ENCODE measurements at regions not wholly inside any gene's neighbourhood (a gene's known extent, or its start where the extent isn't known, plus 50 kb on each side); places are given as distances from the start of the nearest gene placed in this dataset.

GRCh38 chr6:81293896-81294295, 458.6 kb downstream of the TENT5A start:
- Histone ChIP-seq H3K9me3 (ENCODE audit: control insufficient read depth in 4 of 4, low read length in 3 of 4) (no peaks in the 10 kb centered on the region), H3K9ac (ENCODE audit: low read depth in 1 of 2, low read length in 2 of 2) (no peak overlapping the region), H3K27me3 (ENCODE audit: control insufficient read depth in 4 of 4, insufficient read depth in 4 of 4, low read length in 3 of 4) (no peaks in the 10 kb centered on the region), H3K27ac (ENCODE audit: low read depth in 1 of 2, low read length in 2 of 2) (no peak overlapping the region), H3K36me3 (ENCODE audit: control insufficient read depth in 4 of 4, insufficient read depth in 3 of 4, low read depth in 1 of 4, low read length in 3 of 4) (no peaks in the 10 kb centered on the region), H3K4me3 (ENCODE audit: low read depth in 1 of 3, low read length in 3 of 3) (no peak overlapping the region), H3K4me1 (ENCODE audit: control insufficient read depth in 4 of 4, insufficient read depth in 4 of 4, low read length in 3 of 4) (no peaks in the 10 kb centered on the region)
- WGBS = 87% methylated on average over 2 of the region's 2 CpGs
- TF ChIP-seq JUND (IDR thresholded peaks at IDR 0.05) (no peak), RXRA (IDR thresholded peaks at IDR 0.05) (no peak), FOXA2 (IDR thresholded peaks at IDR 0.05) (no peak), NR2F2 (IDR thresholded peaks at IDR 0.05) (no peak), FOXA1 (IDR thresholded peaks at IDR 0.05) (no peak), YY1 (IDR thresholded peaks at IDR 0.05) (no peak), ATF3 (IDR thresholded peaks at IDR 0.05) (no peak), HNF4G (IDR thresholded peaks at IDR 0.05) (no peak), MAX (IDR thresholded peaks at IDR 0.05) (no peak), EGR1 (IDR thresholded peaks at IDR 0.05; ENCODE audit: low read depth in 2 of 2) (no peak), ZBTB33 (IDR thresholded peaks at IDR 0.05) (no peak), GABPA (IDR thresholded peaks at IDR 0.05 in 1 of 2, conservative IDR thresholded peaks at IDR 0.05 in 1 of 2) (no peak), SP1 (IDR thresholded peaks at IDR 0.05) (no peak)
- no peak for DNase-seq (ENCODE audit: low spot score)

GRCh38 chr6:81289229-81289628, 463.3 kb downstream of the TENT5A start:
- Histone ChIP-seq H3K4me1 (ENCODE audit: control insufficient read depth in 4 of 4, insufficient read depth in 4 of 4, low read length in 3 of 4) (no peaks in the 10 kb centered on the region), H3K4me3 (ENCODE audit: low read depth in 1 of 3, low read length in 3 of 3) (no peak overlapping the region), H3K9me3 (ENCODE audit: control insufficient read depth in 4 of 4, low read length in 3 of 4) (no peaks in the 10 kb centered on the region), H3K36me3 (ENCODE audit: control insufficient read depth in 4 of 4, insufficient read depth in 3 of 4, low read depth in 1 of 4, low read length in 3 of 4) (no peaks in the 10 kb centered on the region), H3K27me3 (ENCODE audit: control insufficient read depth in 4 of 4, insufficient read depth in 4 of 4, low read length in 3 of 4) (no peaks in the 10 kb centered on the region), H3K9ac (ENCODE audit: low read depth in 1 of 2, low read length in 2 of 2) (no peak overlapping the region), H3K27ac (ENCODE audit: low read depth in 1 of 2, low read length in 2 of 2) (no peak overlapping the region)
- TF ChIP-seq FOXA2 (IDR thresholded peaks at IDR 0.05) = no peak
- TF ChIP-seq JUND (IDR thresholded peaks at IDR 0.05) = no peak
- TF ChIP-seq NR2F2 (IDR thresholded peaks at IDR 0.05) = no peak
- TF ChIP-seq HNF4A (conservative IDR thresholded peaks at IDR 0.05) = no peak
- no peak for TF ChIP-seq ATF3 (IDR thresholded peaks at IDR 0.05)
- no peak for TF ChIP-seq RAD21 (IDR thresholded peaks at IDR 0.05)
- no peak for TF ChIP-seq FOXA1 (IDR thresholded peaks at IDR 0.05)
- TF ChIP-seq MAX (IDR thresholded peaks at IDR 0.05) = no peak
- no peak for TF ChIP-seq SP1 (IDR thresholded peaks at IDR 0.05)
- TF ChIP-seq CTCF (IDR thresholded peaks at IDR 0.05; ENCODE audit: low read depth, low read length, missing input control) = no peak
- no peak for TF ChIP-seq GABPA (IDR thresholded peaks at IDR 0.05 in 1 of 2, conservative IDR thresholded peaks at IDR 0.05 in 1 of 2)
- no peak for TF ChIP-seq HNF4G (IDR thresholded peaks at IDR 0.05)
- DNase-seq (ENCODE audit: low spot score) = no peak
